GM10248 (cell line): ENCODE measurements at regions not wholly inside any gene's neighbourhood (a gene's known extent, or its start where the extent isn't known, plus 50 kb on each side); places are given as distances from the start of the nearest gene placed in this dataset.

ENCODE experiments used
- CTCF ChIA-PET: fragments of 300-600 bp; sonication (Branson Sonifier 250); formaldehyde crosslinking; extraction: SDS; loops from one replicate; lab custom pipeline; 2021; ENCODE audit warnings: antibody characterized with exemption; lab: Yijun Ruan, JAX
- POLR2A ChIA-PET: fragments of 350-650 bp; sonication (Branson Sonifier 250); formaldehyde crosslinking; extraction: SDS; loops from one replicate; lab custom pipeline; 2020; ENCODE audit warnings: antibody characterized with exemption; lab: Yijun Ruan, JAX
- DNase-seq: peaks from one replicate; pipeline ENCODE4 v3.0.0; 2012; ENCODE audit errors: extremely low spot score
- TF ChIP-seq, protein P1 (sequence below): IDR thresholded peaks from 2 replicates; pipeline ENCODE4 v1.5.1; 2012; ENCODE audit warnings: mild to moderate bottlenecking, low read depth; ENCODE audit errors: extremely low read depth, missing control alignments, control extremely low read depth

DNA sequence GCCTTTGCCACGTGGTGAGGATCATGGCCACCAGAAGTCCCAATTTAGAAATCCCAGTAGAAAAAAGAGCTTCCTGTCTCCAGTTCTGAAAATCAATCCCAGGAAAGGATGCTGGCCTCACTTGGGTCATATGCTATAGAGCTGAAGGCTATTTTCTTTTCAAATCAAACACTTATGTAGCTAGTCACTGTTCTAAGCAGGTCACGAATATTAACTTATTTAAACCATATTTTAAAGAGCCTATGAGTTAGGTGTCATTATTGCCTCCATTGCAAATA, 97.5 kb downstream of the VCPKMT start:
- ChIA-PET CTCF (interaction anchor here (0.9 to 1.7 kb wide), 4 partner anchors 12 to 47 kb away, joined by 3 to 6 read pairs (median 4); no protein-coding TSS in a partner anchor), POLR2A (no interaction called here)
- TF ChIP-seq, protein P1, sequence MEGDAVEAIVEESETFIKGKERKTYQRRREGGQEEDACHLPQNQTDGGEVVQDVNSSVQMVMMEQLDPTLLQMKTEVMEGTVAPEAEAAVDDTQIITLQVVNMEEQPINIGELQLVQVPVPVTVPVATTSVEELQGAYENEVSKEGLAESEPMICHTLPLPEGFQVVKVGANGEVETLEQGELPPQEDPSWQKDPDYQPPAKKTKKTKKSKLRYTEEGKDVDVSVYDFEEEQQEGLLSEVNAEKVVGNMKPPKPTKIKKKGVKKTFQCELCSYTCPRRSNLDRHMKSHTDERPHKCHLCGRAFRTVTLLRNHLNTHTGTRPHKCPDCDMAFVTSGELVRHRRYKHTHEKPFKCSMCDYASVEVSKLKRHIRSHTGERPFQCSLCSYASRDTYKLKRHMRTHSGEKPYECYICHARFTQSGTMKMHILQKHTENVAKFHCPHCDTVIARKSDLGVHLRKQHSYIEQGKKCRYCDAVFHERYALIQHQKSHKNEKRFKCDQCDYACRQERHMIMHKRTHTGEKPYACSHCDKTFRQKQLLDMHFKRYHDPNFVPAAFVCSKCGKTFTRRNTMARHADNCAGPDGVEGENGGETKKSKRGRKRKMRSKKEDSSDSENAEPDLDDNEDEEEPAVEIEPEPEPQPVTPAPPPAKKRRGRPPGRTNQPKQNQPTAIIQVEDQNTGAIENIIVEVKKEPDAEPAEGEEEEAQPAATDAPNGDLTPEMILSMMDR = no peak
- DNase-seq = no peak

DNA sequence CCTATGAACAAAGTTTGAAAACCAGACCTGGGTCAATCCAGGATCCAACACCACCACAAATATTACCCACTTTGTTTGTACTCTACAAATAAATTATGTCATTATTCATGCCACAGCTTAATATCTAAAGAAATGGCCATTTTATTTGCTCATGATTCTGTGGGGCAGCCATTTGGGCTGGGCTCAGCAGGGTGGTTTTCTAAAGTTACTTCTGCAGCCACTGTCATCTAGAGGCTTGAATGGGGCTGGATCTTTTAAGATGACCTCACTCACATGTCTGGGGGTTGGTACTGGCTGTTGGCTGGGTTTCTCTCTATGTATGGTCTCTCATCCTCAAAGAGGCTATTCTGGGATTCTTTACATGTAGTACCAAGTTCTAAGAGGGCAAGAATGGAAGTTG, 96.2 kb downstream of the VCPKMT start:
- CTCF ChIA-PET = no interaction called here
- no peak for DNase-seq
- TF ChIP-seq, protein P1 = no peak
- POLR2A ChIA-PET = no interaction called here

DNA sequence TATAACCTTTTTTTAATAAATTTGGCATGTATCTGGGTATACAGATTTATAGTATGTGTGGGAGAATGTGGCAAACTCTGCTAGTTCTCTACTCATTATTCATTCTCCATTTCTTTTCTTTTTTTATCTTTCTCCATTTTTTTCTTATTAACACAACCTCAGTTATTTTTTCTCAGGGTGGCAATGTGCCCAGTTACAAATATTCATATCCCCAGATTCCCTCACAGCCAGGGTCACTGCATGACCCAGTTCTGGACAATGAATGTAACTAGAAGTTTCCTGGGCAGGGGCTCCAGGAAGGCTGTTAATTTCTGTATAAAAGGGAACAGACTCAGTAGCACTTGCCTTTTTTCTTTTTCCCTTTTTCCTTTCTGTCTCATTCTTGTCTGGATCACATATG, 95.6 kb downstream of the VCPKMT start:
- POLR2A ChIA-PET = interaction anchor here (0.6 kb wide), 1 partner anchor 87 kb away, joined by 3 read pairs; no protein-coding TSS in a partner anchor
- CTCF ChIA-PET = no interaction called here
- DNase-seq = no peak
- TF ChIP-seq, protein P1 = no peak

DNA sequence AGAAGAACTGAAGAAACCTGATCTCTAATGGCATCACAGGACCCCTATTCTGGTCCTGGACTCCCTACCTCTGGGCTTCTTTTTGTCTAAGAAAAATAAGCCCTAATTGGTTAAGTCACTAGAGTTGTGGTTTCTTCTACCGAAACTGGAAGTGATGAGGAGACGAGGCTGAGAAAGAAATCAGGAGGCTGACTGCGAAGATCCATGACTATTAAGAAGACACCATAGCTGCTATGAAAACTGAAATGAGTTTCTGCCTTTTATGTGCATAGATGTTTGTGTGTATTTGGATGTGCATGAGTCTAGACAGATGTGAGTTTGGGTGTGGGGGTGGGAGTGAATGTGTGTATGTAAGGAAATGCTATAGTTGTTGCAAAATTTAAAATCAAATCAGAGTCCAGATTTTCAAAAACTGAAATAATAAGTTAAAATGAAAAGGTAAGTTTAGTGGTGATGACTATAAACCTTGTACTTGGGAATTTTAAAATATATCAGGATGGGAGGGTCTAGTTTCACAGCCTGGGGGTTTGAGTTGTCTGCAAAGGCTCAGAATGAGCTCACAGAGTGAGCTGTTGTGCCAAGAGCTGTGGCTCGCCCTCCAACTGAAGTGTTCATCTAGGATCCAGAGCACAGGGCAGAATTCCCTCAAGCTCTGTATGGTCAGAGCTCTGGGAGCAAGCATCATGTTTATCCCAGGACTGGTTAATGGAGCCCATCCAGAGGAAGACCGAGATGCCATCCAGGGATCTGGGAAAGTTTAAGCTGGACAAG, 94.9 kb downstream of the VCPKMT start:
- TF ChIP-seq, protein P1 = no peak
- DNase-seq = peak; percentile 37
- POLR2A ChIA-PET = interaction anchor here (0.6 kb wide), 1 partner anchor 86 kb away, joined by 3 read pairs; no protein-coding TSS in a partner anchor
- CTCF ChIA-PET = interaction anchor here (0.9 to 1.3 kb wide), 4 partner anchors 9 to 156 kb away, joined by 3 to 6 read pairs (median 4); no protein-coding TSS in a partner anchor

DNA sequence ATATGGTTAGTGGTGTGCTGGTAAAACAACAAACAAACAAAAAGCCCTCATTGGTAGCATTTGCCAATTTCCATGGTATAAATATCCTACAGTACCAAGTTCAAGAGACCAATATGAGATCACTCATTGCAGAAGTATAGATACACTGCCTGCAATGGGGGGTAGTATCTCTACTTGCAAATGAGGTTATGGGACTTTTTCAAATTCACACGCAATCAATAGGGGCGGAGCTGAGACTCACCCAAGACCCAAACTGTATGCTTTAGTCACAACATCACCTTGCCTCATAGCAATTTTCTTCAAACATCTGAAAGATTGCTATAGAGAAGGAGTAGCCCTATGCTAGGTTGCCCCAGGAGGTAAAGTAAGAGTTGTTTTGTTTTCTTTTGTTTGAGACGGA, 93.7 kb downstream of the VCPKMT start:
- POLR2A ChIA-PET = no interaction called here

DNA sequence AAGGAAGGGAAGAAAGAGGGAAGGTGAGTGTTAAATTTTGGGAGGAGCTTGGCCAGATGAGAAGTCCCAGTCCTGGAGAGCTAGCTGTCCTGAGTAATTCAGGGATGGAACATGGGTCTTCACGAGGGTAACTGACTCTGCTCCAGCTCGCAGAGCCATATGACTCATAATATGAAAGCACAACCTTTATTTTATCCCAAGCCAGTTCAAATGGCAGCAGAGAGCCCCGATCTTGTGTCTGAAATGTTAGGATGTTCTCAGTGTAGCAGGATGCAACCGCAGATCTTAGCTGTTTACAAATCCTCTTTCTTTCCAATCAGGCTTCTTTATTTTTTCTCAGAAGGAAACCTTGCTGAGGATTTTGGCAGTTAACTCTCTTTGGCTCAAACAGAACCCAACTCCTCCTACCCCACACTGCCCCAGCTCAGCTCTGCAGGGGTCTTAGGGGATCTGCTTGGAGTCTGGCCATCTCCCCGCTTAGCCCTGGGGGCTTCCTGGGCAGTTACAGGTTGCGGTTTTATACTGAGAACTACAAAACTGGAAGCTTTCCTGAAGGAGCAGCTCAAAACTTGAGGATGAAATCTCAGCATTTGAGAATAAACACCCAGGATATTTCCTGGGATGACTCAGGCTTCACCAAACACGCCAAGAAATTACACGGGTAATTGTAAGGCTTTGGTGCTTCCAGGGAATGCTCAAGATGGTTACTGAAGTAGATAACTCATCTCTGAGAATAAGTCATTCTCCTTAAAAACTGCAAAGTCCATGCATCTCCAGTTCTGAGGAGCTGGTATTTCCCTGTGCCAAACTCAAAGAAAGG, 92.5 kb downstream of the VCPKMT start:
- POLR2A ChIA-PET = no interaction called here
- TF ChIP-seq, protein P1 = no peak
- CTCF ChIA-PET = interaction anchor here (0.9 to 1.7 kb wide), 6 partner anchors 9 to 159 kb away, joined by 3 to 9 read pairs (median 3); no protein-coding TSS in a partner anchor
- no peak for DNase-seq

More for the DNA sequence above, 93.7 kb downstream of the VCPKMT start:
- DNase-seq = peak; percentile 34
- CTCF ChIA-PET = interaction anchor here (1.0 to 1.3 kb wide), 2 partner anchors 14 to 157 kb away, joined by 3 to 5 read pairs; no protein-coding TSS in a partner anchor
- TF ChIP-seq, protein P1 = no peak
